ENCODE measurements at regions not wholly inside any gene's neighbourhood (a gene's known extent, or its start where the extent isn't known, plus 50 kb on each side); places are given as distances from the start of the nearest gene placed in this dataset.

GRCh38 chr3:148381051-148381450 lies 316.7 kb upstream of the AGTR1 start:
- DNase-seq (ENCODE audit: low spot score) = no peak

DNA sequence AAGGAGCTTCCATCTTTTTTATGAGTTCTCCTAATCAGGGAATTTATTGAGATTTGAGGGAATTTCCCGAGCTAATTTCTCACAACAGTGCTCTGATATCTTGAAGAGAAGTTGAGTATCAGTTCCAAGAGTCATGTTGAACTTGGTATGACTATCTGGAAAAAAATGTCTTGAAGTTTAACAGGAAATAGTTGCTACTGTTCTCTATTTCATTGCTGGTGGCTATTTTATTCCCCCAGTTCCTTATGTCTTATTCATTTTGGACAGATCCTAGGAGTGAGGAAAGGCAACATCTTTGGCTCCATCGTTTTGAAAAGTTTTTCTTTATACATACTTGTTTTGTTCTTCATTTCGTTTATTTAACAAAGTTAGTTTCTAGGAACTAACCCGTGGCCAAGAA lies 307.8 kb upstream of the AGTR1 start:
- no peak for DNase-seq (ENCODE audit: low spot score)

GRCh38 chr3:148395821-148396220 lies 301.9 kb upstream of the AGTR1 start:
- no peak for DNase-seq (ENCODE audit: low spot score)

DNA sequence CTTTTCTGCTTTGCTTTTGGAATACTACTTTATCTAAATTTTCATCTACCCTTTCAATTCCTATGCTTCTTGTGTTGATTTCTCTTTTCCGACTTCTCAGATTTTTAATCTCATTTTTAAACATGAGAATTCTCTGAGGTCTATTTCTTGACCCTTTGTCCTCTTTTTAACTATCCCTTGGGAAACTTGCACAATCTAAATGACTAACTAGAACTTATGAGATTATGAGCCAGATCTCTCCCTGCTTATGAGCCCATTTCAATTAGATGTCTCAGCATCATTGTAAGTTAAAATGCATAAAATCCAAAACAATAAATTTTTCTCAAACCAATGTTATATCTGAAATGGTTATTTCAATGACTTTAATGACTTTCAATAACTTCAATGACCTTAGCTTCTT lies 296.9 kb upstream of the AGTR1 start:
- no peak for DNase-seq (ENCODE audit: low spot score)

DNA sequence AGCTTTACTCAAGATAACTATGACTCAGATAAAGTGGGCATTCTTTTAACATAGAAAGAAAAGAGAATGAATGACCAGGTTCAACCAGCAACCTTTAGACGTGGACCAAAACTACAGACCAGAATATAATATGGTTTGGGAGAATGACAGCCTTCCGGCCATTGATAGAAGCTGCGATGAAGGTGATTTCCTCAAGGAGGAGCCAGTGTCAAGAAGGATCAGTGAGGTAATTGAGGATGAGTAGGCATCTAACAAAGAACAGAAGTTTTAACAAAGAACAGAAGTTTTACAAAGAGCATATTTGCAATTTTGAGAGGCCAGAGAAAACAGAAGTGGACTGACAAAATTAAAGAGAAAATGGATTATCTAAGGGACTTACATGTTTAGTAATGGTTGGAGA lies 289.0 kb upstream of the AGTR1 start:
- no peak for DNase-seq (ENCODE audit: low spot score)

DNA sequence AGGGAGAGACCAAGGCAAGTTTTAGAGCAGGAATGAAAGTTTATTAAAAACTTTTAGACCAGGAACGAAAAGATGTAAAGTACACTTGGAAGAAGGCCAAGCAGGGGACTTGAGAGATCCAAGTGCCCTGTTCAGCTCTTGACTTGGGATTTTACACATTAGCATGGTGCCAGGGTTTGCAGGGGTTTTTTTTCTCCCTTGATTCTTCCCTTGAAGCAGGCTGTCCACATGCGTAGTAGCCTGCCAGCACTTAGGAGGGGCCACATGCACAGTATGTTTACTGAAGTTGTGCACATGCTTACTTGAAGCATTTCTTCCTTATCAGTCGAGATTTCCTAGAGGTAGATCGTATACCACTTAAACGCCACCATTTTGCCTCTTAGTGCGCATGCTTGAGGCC lies 277.5 kb upstream of the AGTR1 start:
- DNase-seq (ENCODE audit: low spot score) = no peak

DNA sequence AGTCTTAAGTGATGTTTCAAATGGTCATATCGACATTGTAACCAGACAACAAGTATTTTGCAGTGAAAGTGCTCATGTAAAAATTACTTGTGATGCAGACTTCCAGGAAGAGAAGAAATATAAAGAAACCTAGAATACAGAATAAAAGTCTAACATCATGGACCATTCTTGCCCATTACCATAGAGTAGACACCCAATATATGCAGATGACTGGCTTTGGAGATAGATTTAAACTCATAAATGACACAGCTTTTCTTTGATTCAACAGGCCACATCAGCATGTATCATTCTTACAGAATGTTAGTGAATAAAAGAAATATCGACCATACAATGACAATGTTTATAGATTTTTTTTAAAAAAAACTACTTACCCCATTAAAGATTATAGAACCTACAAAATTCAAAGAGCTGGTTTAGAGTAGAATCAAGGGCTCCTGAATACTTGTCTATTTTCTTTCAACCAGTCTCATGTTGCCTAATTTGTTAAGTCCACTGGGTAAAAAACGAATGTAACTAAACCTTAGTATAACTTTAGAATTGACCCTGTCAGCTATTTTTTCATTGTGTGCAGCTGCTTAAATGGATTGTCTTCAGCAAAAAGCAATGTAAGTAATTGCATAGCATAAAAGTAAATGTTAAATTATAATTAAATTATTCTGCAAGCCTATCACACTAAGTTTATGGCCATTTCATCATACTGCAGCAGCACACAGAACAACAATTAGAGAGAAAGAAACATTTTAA lies 268.7 kb upstream of the AGTR1 start:
- no peak for DNase-seq (ENCODE audit: low spot score)

DNA sequence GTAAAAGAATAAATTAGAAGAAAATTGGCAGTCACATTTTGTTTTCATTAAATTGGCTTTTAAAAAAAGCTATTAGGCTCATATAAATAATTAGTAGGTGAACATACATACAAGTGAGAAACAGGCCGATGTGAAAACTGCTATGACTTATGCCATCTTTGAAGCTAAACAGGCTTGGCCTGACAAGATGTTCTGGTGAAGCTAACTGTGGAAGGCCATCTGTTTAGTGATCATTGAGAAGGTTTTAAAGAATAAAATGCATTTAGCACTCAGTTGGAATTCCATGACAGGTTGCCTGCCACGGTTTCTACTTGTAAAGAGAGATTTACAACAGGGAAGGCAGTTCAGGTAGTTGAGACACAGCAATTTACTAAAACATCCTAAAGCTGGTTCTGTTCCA lies 264.0 kb upstream of the AGTR1 start:
- no peak for DNase-seq (ENCODE audit: low spot score)

DNA sequence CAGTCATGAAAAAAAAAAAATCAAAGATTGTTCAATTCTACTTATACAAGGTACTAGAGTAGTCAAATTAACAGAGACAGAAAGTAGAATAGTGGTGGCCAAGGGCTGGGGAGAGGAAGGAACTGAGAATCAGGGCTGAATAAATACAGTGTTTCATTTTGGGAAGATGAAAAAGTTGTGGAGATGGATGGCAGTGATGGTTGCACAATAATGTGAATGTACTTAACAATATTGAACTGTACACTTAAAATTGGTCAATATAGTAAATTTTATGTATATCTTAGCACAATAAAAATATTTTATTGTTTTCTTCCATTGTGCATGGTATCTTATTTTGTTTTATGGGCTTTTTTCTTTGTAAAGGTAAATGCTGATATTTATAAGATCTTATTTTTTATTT lies 262.2 kb upstream of the AGTR1 start:
- no peak for DNase-seq (ENCODE audit: low spot score)

GRCh38 chr3:148439254-148439822 lies 258.4 kb upstream of the AGTR1 start:
- no peak for DNase-seq (ENCODE audit: low spot score)

GRCh38 chr3:148441191-148441590 lies 256.5 kb upstream of the AGTR1 start:
- no peak for DNase-seq (ENCODE audit: low spot score)

- no peak for DNase-seq (ENCODE audit: low spot score)
Observed at GRCh38 chr3:148450819-148451218, 246.9 kb upstream of the AGTR1 start.

DNA sequence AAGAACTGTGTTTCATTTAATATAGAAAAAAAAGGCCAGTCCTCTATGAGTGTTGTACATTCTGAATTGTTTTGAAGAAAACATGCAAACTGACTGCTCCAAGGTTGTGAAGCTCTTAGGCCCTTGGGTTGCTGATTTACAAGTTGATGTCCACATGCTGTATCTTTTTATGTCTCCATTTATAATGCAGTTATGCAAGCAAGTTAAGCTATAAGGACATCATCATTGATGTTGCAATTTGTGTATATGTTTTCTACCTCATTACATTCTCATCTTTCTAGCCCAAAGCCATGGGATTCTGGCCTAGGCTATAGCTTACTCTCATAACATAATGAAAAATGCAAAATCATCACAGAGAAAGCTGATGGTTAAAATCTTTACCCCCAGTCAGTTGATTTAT lies 245.7 kb upstream of the AGTR1 start:
- no peak for DNase-seq (ENCODE audit: low spot score)

DNA sequence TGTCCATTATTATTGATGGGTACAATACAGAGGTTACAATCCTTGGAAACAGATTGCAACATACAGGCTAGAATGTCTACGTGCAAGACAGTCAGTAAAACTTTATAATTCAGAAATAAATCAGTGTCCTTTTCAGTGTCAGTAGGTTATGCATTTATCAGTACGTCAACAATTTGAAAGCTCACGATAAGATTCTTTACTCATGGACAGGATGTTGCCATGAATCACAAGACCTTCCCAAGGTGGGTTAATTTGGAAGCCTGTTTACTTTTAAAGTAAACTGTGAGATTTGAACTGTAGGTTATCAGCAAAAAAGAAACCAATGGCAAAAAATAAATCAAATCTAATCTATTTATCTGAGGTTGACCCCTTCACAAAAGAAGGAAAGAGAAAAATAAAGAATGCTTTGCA lies 243.9 kb upstream of the AGTR1 start:
- no peak for DNase-seq (ENCODE audit: low spot score)

- DNase-seq (ENCODE audit: low spot score) = no peak
Observed at GRCh38 chr3:148455098-148455497, 242.6 kb upstream of the AGTR1 start.

- no peak for DNase-seq (ENCODE audit: low spot score)
Observed at GRCh38 chr3:148457886-148458285, 239.8 kb upstream of the AGTR1 start.

DNA sequence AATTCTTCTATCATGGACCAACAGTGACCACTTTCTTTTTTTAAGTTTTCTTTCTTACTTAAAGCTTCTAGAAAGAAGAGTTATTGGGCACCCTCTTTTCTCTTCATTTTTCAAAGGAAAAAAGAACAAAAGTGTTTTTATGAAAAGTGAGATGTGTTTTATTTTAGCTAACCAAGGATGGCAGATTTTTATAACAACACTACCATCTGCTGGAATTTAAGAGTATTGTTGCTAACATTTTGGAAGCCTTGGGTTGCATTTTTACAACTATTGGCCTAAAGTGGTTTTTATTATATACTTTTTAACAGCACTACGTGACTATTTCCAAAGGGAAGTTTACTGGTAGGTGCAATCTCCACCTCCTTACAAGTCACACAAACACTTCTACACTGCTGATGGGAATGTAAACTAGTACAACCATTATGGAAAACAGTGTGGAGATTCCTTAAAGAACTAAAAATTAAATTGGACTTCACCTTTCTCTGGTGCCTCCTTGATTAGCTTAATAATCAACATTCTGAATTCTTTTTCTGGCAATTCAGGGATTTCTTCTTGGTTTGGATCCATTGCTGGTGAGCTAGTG lies 237.7 kb upstream of the AGTR1 start:
- DNase-seq (ENCODE audit: low spot score) = peak; percentile 4

DNA sequence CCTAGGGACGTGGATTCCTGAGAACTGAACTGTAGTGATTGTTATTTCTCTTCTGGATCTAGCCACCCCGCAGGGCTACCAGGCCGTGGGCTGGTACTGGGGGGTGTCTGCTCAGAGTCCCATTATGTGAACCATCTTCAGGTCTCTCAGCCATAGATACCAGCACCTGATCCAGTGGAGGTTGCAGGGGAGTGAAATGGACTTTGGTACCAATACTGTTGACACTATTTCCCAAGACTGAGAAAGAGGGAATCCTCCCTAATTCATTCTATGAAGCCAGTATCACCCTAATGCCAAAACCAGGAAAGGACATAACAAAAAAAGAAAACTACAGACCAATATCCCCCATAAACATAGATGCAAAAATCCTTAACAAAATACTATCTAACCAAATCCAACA lies 237.0 kb upstream of the AGTR1 start:
- no peak for DNase-seq (ENCODE audit: low spot score)

DNA sequence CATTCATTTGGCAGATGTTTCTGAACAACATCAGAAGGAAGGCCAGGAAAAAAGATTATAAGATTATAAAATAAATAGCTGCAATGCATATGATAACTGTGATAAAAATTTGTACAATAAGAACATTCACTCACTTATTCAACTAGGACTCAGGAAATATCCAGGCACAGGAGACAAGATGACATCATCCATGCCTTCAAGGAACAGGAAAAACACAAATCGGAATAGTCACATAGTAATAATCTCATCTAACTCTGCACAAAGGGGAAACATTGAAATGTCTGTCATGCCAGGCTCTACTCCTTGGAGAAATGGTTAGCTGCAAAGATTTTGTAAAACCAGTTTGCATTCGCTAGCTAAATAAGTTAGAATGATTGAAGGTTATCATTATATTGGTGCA lies 233.5 kb upstream of the AGTR1 start:
- no peak for DNase-seq (ENCODE audit: low spot score)

GRCh38 chr3:148466143-148466542 lies 231.6 kb upstream of the AGTR1 start:
- DNase-seq (ENCODE audit: low spot score) = peak; percentile 11

GRCh38 chr3:148466980-148467740 lies 230.5 kb upstream of the AGTR1 start:
- no peak for DNase-seq (ENCODE audit: low spot score)

GRCh38 chr3:148477375-148477774 lies 220.3 kb upstream of the AGTR1 start:
- DNase-seq (ENCODE audit: low spot score) = no peak

- no peak for DNase-seq (ENCODE audit: low spot score)
Observed at GRCh38 chr3:148493631-148494030, 204.1 kb upstream of the AGTR1 start.
